ENCODE measurements at regions not wholly inside any gene's neighbourhood (a gene's known extent, or its start where the extent isn't known, plus 50 kb on each side); places are given as distances from the start of the nearest gene placed in this dataset.

DNA sequence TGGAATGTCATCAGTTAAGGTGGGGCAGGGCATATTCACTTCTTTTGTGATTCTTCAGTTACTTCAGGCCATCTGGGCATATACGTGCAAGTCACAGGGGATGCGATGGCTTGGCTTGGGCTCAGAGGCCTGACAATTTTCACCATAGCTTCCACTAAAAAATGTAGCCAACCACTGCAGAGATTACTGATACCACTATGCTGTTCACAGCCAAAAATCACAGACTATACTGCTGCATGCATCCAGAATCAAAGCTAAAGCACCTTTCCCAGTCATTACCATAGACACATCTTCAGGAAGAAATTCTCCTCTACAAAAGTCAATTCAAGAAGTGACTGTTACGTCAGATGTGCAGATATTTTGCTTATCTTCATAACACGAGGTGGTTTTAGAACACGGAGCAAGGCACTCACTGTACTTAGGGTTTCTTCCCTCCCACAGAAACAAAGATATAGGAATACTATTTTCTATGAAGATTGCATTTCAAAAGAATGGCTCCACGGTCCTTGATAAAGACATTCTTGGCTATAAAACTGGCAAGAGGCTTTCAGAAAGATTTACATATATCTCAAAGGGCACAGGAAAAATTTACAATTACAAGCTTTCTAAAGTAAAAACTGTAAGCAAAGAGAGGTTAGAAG is 1556.6 kb upstream of the PRR20A start:
- H3K27ac ChIP-seq (replicated peaks in 1 of 4): no peak overlapping the region
- H3K4me3 ChIP-seq: no peak overlapping the region
- no peak for TF ChIP-seq POLR2A (IDR thresholded peaks at IDR 0.05; ENCODE audit: low read depth)
- TF ChIP-seq, protein P1, sequence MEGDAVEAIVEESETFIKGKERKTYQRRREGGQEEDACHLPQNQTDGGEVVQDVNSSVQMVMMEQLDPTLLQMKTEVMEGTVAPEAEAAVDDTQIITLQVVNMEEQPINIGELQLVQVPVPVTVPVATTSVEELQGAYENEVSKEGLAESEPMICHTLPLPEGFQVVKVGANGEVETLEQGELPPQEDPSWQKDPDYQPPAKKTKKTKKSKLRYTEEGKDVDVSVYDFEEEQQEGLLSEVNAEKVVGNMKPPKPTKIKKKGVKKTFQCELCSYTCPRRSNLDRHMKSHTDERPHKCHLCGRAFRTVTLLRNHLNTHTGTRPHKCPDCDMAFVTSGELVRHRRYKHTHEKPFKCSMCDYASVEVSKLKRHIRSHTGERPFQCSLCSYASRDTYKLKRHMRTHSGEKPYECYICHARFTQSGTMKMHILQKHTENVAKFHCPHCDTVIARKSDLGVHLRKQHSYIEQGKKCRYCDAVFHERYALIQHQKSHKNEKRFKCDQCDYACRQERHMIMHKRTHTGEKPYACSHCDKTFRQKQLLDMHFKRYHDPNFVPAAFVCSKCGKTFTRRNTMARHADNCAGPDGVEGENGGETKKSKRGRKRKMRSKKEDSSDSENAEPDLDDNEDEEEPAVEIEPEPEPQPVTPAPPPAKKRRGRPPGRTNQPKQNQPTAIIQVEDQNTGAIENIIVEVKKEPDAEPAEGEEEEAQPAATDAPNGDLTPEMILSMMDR (IDR thresholded peaks at IDR 0.05): no peak
- TF ChIP-seq EP300 (IDR thresholded peaks at IDR 0.05): no peak
- no peak for TF ChIP-seq POLR2AphosphoS5 (IDR thresholded peaks at IDR 0.05)
- H3K27me3 ChIP-seq: no peaks in the 10 kb centered on the region
- no peaks in the 10 kb centered on the region for H3K36me3 ChIP-seq
- intact Hi-C loops (cut with DNase I): no loop called here
- whole genome bisulfite sequencing: 68% methylated on average over 6 of the region's 6 CpGs
- no peak for DNase-seq (ENCODE audit: extremely low spot score)
- H3K4me1 ChIP-seq: no peaks in the 10 kb centered on the region
- no peaks in the 10 kb centered on the region for H3K9me3 ChIP-seq

DNA sequence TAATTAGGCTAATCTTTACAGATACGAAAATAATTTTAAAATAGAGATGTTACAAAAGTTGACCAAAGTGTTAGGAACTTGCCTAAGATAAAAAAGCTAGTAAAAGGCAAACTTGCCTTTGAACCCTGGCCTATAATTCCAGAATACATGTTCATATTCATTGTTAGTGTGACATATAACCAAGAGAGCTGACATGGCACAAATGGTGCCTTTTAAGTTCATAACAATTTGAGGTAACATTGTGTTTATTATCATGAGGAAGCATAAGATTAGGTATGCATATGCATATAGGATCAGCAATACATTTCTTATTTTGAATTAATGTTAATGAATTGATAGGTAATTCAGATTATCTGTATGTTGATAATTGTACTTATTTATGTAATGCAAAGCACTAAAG is 1537.9 kb upstream of the PRR20A start:
- H3K27me3 ChIP-seq: no peaks in the 10 kb centered on the region
- H3K27ac ChIP-seq (replicated peaks in 1 of 4): no peak overlapping the region
- TF ChIP-seq POLR2AphosphoS5 (IDR thresholded peaks at IDR 0.05): no peak
- no peak for TF ChIP-seq EP300 (IDR thresholded peaks at IDR 0.05)
- TF ChIP-seq, protein P1 (IDR thresholded peaks at IDR 0.05): no peak
- TF ChIP-seq POLR2A (IDR thresholded peaks at IDR 0.05; ENCODE audit: low read depth): no peak
- intact Hi-C loops (cut with DNase I): no loop called here
- H3K4me3 ChIP-seq: no peak overlapping the region
- H3K9me3 ChIP-seq: no peaks in the 10 kb centered on the region
- 89% methylated on average over 1 of the region's 1 CpG for WGBS
- no peaks in the 10 kb centered on the region for H3K4me1 ChIP-seq
- no peak for DNase-seq (ENCODE audit: extremely low spot score)
- H3K36me3 ChIP-seq: no peaks in the 10 kb centered on the region

DNA sequence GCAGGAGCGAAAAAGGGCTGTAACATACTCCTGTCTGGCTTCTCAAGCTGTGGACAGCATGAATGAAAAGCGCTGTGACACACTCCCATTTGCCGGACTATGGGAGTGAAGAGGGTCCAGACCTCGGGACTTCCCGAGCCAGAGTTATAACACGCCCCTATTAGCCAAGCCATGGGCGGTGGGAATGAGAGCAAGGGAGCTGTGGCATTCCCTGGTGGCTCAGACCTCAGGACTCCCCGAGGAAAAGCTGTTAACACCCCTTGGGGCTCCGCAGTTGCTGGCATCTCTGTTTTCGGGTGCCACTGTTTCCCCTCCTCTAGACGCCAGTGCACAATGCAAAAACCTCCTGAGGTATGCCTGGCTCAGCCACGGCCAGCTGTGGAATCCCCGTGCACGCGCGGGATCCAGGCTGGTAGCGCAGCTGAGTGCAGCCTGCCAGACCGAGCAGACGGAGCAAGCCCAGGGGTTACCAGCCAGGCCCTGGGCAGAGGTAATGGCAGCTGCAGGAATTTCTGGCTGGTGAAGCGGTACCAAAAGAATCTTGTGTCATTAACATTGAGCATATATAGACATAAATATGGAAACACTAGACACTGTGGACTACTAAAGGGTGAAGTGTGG is 1534.6 kb upstream of the PRR20A start:
- DNase-seq (ENCODE audit: extremely low spot score): no peak
- H3K27ac ChIP-seq (replicated peaks in 1 of 4): no peak overlapping the region
- H3K4me3 ChIP-seq: no peak overlapping the region
- TF ChIP-seq POLR2A (IDR thresholded peaks at IDR 0.05; ENCODE audit: low read depth) (no peak), EP300 (IDR thresholded peaks at IDR 0.05) (no peak), POLR2AphosphoS5 (IDR thresholded peaks at IDR 0.05) (no peak)
- TF ChIP-seq, protein P1 (IDR thresholded peaks at IDR 0.05): no peak
- no peaks in the 10 kb centered on the region for H3K9me3 ChIP-seq
- no peaks in the 10 kb centered on the region for H3K4me1 ChIP-seq
- intact Hi-C loops (cut with DNase I): no loop called here
- no peaks in the 10 kb centered on the region for H3K36me3 ChIP-seq
- WGBS: 92% methylated on average over 19 of the region's 20 CpGs
- no peaks in the 10 kb centered on the region for H3K27me3 ChIP-seq

DNA sequence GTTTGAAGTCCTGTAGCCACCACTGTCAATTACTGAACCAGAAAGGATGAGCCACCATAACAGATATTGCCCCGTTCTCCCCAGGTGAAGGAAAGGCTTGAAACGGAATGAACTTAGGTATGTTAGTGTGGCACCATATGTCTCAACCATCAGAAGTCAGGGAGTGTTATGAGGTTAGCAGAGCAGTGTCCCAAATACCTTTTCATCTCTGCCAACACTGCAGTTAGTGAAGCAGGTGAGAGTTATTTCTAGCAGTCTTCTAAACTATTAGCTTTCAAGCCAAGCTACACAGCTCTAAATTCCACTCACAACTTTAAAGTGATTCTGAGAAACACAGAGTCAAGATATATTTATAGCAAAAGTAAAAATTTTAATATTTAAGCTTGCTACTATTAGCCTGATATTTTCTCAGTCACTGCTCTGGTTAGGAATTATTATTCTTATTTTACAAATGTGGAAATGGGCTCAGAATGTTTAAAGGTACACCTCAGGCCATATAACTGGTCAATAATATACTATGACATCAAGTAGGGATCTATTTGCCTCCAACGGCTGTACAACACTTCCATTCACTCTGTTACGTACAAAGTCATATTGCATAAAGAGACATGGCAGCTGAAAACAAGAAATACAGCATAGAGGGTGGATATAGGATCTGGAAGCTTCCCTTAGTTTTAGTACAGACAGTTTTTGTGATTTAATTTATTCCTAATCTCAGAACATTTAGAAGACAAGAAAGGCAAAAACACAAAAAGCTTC is 1527.1 kb upstream of the PRR20A start:
- no peak for DNase-seq (ENCODE audit: extremely low spot score)
- 79% methylated on average over 4 of the region's 4 CpGs for WGBS
- Histone ChIP-seq H3K36me3 (no peaks in the 10 kb centered on the region), H3K4me1 (no peaks in the 10 kb centered on the region), H3K27ac (replicated peaks in 1 of 4) (no peak overlapping the region), H3K27me3 (no peaks in the 10 kb centered on the region), H3K4me3 (no peak overlapping the region), H3K9me3 (no peaks in the 10 kb centered on the region)
- intact Hi-C loops (cut with DNase I): no loop called here
- TF ChIP-seq POLR2AphosphoS5 (IDR thresholded peaks at IDR 0.05) (no peak), POLR2A (IDR thresholded peaks at IDR 0.05; ENCODE audit: low read depth) (no peak), EP300 (IDR thresholded peaks at IDR 0.05) (no peak)
- TF ChIP-seq, protein P1 (IDR thresholded peaks at IDR 0.05): no peak

Data from esophagus muscularis mucosa (tissue), 4 donors.